G401.6 (cell line): ENCODE measurements at regions not wholly inside any gene's neighbourhood (a gene's known extent, or its start where the extent isn't known, plus 50 kb on each side); places are given as distances from the start of the nearest gene placed in this dataset.

ENCODE experiments used
- FAIRE-seq: peaks from 2 replicates; lab custom pipeline; 2012; peaks lifted over from hg19 to GRCh38; lab: Jason Lieb, UNC

GRCh38 chr3:158974904-158975303 is 173.1 kb downstream of the MFSD1 start:
- no peak for FAIRE-seq

DNA sequence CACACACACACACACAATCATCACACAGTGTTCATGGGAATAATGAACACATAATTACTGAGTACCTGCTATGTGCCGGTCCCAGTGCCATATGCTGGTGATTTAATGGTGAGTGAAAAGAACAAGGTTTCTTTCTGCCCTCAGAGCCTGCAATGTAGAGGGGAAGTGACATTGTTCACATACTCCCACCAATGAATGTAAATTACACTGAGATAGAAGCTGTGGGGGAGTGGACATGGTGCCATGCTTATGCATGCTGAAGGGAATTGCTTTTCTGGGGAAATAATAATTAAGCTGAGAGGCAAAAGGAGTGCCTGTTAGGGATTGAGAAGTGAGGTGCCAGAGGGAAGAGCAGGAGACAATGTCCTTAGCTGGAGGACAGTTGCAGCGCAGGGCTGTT is 175.1 kb downstream of the MFSD1 start:
- no peak for FAIRE-seq

GRCh38 chr3:158977497-158977896 is 175.6 kb downstream of the MFSD1 start:
- FAIRE-seq = no peak

DNA sequence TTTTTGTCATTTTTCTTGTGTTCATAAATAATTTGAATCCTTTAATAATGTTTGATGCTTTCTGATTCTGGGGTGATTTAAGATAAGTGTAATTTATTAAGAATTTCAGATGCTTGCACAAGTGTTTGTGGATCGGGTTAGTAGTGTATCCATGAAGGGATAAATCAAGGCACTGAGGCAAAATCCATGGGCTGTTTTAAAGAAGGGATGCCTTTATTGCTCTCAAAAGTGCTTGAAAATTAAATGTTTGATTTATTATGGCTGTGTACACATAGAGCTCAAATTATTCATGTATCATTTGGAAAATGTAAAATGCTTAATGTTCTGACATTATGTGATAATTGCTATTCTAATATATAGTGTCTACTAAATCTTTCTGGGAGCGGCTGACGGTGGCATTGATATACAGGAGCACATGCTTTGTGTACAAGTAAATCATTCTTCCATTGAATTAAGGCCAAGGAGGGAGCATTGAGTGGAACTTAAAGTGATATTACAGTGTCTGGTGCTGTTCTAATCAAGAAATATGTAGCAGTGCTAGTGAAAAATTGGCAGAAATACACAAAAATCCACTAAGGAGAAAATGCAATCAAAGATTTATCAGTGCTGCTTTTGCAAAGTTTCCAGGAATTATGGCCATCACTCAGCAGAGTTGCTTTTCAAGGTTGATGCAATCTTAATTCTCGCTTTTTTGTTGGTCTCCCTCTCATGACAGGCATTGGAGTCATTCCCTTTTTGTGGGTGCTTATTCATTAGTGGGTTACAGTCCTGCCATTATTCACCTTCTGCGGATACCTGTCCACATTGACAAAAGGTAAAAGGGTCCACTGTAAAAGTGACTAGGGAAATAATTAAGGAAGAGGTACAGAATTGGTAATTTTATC is 181.6 kb downstream of the MFSD1 start:
- FAIRE-seq = no peak

DNA sequence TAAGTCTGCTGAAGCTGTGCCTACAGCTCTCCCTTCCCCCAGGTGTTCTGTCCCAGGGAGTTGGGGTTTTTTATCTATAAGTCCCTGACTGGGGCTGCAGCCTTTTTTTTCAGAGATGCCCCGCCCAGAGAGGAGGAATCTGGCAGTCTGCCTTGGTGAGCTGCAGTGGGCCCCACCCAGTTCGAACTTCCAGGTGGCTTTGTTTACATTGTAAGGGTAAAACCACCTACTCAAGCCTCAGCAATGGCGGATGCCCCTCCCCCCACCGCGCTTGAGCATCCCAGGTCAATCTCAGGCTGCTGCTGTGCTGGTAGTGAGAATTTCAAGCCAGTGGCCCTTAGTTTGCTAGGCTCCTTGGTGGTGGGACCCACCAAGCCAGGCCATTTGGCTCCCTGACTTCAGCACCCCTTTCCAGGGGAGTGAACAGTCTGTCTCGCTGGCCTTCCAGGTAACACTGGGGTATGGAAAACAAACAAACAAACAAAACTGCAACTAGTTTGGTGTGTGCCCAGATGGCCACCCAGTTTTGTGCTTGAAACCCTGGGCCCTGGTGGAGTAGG is 189.4 kb downstream of the MFSD1 start:
- FAIRE-seq = no peak

DNA sequence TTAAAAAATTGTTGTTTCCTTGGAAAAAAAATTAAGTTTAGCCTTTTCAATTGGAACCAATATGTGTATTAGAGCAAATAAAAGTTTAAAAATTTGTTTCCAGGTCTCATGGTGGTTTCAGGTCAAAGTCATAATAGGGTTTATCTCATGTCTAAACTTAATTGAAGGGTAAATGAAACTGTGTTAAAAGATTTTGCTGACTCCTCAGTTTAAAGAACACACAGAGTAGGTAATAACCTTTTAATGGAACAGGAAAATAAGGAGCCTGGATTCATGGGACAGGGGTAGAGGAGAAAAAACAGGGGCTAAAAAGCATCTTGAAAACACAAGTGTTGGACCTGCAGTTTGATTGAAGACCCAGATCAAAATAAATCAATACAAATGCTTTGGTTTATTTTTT is 190.6 kb downstream of the MFSD1 start:
- no peak for FAIRE-seq

DNA sequence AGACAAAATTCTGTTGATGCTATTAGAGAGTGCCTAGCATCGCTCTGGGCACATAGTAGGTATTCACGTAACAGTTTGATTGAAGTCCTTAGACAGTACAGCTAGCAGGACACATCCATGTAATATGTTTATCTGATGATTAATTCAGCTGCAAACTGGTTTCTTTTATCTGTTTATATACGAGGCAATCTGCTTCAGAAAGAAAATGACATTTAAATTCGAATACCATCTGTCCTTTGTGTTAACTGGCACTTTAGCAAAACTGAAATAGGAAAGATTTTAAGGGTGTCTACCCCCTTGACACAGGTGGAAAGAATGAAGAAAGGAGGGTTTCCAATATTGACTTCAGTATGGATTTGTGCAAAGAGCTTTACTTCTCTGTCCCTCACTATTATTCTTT is 192.5 kb downstream of the MFSD1 start:
- no peak for FAIRE-seq

DNA sequence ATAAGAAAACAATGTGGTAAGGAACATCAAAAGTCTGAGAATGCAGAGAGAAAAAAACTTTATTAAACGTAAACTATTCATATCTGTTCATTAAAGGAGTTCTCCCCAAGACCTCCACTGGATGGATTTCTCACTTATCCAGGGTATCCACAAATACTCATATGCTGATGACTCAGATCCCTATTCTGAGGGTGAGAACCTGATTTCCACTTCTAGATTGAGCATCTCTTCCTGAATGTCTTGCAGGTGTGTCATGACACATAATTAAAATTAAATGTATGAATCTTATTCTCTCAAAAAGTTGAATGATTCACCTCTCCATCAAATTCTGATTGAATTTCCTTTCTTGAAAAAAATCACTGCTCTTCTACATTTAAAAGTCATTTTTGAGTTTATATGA is 199.9 kb downstream of the MFSD1 start:
- no peak for FAIRE-seq

GRCh38 chr3:159005137-159005536 is 203.3 kb downstream of the MFSD1 start:
- FAIRE-seq = no peak

- FAIRE-seq = no peak
Observed at GRCh38 chr3:159007331-159007730, 205.5 kb downstream of the MFSD1 start.

DNA sequence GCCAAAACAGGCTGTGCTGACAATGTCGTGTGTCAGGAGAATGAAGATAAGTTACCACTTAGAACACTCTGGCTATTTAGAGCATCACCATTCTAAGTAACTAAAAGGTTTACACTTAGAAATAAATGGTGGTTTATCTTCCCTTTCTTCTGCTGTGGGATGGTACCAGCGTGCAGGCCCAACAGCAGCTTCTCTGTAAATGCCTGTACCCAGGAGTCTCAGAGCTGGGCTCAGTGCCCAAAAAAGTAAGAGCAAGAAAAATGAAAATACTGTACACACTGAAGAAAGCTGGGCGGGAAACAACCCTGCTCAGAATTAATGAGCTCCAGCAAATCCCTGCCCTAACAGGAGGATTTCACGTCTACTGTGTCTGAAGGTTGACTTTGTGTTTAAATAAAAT is 206.5 kb downstream of the MFSD1 start:
- no peak for FAIRE-seq

DNA sequence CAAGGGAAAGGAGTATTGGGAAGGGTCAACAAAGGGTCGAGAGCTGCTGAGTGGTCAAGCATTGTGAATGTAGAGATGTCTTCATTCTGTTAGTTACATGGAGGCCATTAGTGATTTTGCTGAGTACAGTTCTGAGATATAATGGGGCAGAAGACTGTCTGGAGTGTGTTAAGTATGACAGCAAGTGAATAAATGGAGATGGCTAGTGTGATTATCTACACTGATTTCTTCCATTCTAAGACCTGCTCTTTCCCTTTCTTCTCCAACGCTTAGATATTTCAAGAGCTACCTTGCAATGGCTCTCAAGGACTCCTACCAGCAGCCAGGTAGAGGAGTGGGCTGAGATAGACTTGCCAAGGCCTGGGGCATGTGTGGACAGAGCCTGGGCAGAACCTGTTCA is 216.5 kb downstream of the MFSD1 start:
- FAIRE-seq = no peak

DNA sequence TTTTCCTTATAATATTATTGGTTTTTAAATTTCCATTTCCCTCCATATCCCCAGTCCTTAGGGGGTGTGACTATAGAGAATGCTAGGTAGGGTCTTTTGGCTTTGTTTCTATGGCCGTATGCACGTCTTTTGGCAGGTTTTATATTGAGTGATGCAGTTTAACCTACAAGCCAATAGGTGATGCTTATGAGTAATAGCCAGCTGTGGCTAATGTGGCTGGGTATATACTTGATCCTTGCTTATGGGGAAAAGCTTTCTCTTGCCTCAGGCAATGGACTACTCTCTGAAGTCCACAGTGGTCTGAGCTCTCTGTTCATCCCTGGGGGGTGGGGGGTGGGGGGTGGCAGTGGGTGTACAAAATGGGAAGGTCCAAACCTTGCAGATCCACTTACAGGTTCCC is 223.9 kb downstream of the MFSD1 start:
- FAIRE-seq = no peak

GRCh38 chr3:159026510-159026909 is 224.7 kb downstream of the MFSD1 start:
- FAIRE-seq = no peak

DNA sequence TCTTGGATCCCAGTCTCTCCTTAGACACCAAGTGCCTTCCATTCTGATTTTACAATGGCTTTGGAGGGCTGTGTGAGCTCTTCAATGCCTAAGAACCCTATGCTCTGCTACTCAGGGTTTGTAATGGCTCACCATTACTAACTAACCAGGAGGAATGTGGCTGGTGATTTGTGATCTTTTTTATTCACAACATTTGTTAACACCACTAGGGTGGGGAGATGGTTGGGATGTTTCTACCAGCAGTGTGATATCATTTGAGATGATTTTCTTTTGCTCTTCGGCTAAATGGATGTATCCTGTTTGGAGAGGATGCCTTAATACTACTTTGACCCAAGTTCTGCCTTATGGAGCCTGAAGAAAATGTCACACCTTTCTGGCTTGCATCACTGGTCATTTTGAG is 226.9 kb downstream of the MFSD1 start:
- FAIRE-seq = no peak

DNA sequence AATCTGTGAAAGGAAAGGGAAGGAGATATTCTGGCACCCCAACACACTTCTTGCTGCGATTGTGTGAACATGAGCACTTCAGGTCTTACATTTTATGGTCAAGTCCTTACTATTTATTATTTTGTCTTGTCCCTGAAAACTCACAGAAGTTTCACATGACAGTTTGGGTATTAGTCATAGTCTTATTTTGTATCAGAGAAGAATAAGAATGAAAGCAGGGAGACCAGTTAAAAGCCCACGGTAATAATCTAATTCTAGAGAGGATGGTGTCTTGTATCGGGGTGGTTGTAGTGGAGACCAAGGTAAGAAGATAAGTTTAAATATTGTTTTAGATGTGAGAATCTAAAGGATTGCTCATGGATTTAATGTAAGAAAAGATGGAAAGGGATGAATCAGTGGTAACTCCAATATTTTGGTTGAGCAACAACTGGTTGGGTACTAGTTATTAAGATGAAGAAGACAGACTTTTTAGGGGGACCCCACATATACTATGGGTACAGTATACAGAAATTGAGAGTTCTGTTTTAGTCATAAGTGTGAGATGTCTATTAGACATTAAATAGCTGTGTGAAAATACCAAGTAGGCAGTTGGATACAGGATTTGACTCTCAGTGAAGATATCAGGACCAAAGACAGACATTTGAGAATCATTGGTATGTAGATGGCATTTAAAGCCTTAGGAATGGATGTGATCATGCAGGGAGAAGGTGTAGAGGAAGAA is 227.6 kb downstream of the MFSD1 start:
- FAIRE-seq = no peak

DNA sequence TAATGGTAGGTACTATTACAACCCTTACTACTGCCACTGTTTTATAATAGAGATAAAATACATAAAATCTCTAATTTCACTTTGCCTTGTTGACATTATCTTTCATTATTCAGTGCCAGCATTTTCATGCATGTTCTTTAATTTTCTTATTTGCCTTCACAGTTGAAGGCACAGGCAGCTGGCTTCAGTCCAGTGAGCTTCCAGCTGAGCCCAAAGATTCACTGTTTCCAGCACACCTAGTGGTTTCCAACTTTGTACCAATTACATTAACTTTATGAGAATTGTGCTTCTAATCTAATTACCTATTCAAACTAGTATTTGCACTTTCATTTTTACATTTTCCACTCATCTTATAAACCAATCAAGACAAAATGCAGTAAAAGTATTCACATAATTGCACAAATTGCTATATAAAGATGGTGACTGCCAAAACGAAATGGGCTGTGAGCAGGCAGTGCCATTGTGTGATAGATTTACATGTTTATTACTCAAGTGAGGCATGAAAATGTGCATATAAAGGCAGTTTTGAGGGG is 228.3 kb downstream of the MFSD1 start:
- no peak for FAIRE-seq

DNA sequence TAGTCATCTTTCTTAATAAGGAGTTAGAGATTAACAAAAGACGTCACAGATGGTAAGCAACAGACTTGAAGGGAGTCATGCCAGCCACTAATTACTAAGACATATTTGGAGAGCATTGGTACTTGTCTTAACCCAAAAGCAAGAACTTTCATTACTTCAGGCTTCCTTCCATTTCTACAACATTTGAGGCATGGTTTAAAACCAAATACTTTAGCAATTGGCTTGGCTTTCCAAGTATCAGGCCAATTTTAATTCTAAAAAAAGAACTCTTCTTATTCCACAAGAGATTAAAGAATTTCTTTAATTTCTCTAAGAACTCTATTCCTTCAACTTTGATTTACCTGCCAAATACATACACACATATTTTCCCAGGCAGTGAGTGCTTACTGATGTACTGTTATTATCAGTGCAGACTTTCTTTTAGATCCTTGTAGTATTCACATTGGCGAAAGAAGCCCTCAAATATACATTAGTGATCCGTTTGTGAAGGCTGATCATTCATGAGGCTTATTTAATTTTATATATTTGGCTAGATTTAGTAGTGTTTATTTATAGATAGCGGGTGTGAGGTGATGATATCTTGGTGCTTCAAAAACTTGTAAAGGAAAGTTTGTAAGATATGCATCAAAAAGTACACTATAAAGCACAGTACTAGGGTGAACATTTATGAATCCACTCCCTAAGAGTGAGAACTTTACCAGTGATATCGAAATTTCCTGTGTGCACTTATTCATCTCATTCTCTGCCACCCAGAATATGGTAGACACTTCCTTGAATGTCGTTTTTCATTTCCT is 229.2 kb downstream of the MFSD1 start:
- no peak for FAIRE-seq

- FAIRE-seq = no peak
Observed at GRCh38 chr3:159032311-159032710, 230.5 kb downstream of the MFSD1 start.

- FAIRE-seq = no peak
Observed at GRCh38 chr3:159038405-159038804, 236.6 kb downstream of the MFSD1 start.

DNA sequence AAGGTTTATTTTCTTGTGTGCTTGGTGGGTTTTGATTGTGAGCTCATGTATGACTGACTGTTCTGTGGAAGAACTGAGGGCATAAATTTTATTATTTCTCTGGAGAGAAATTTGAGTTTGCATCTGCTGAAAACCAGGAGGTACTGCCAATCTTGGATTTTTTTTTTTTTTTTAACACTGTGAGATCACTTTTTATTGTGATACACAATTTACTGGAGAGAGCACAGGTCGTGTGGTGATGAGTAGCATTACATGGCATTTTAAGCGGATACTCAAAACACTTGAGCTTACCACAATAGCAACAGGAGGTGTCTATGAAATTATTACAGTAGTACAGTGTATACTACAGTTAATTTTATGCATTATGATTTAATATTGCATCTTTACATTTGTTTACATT is 237.4 kb downstream of the MFSD1 start:
- FAIRE-seq = no peak

- FAIRE-seq = no peak
Observed at GRCh38 chr3:159045279-159045885, 243.5 kb downstream of the MFSD1 start.
